ENCODE measurements at regions not wholly inside any gene's neighbourhood (a gene's known extent, or its start where the extent isn't known, plus 50 kb on each side); places are given as distances from the start of the nearest gene placed in this dataset.

- Histone ChIP-seq H3K36me3 (ENCODE audit: control insufficient read depth in 1 of 2, insufficient read depth in 2 of 2, low read length in 2 of 2) (no peaks in the 10 kb centered on the region), H2BK5ac (ENCODE audit: low read depth, low read length, poor library complexity) (no peak overlapping the region), H3K4me2 (ENCODE audit: low read length) (no peak overlapping the region), H4K91ac (ENCODE audit: low read depth, low read length) (no peak overlapping the region), H3K4ac (ENCODE audit: low read depth, low read length) (no peak overlapping the region), H3K79me1 (ENCODE audit: low read length) (no peaks in the 10 kb centered on the region), H2BK12ac (ENCODE audit: low read length) (no peak overlapping the region), H2AK5ac (ENCODE audit: low read length) (no peak overlapping the region), H4K8ac (ENCODE audit: low read depth, low read length) (no peak overlapping the region), H3K27me3 (ENCODE audit: insufficient read depth, low read length) (no peaks in the 10 kb centered on the region), H3K18ac (ENCODE audit: low read length) (no peak overlapping the region), H4K12ac (ENCODE audit: low read depth, low read length) (no peak overlapping the region), H3K27ac (ENCODE audit: low read depth, low read length) (no peak overlapping the region), H3K4me3 (ENCODE audit: low read depth, low read length) (no peak overlapping the region), H3K9ac (ENCODE audit: low read length) (no peak overlapping the region), H3K9me3 (ENCODE audit: insufficient read depth, low read depth, low read length) (no peaks in the 10 kb centered on the region), H3K23ac (ENCODE audit: low read length) (no peak overlapping the region), H3K79me2 (ENCODE audit: control insufficient read depth, insufficient read depth, low read length, poor library complexity) (no peaks in the 10 kb centered on the region), H3K14ac (ENCODE audit: low read length) (no peak overlapping the region), H2BK120ac (ENCODE audit: insufficient read depth, low read length, poor library complexity) (no peak overlapping the region), H2AFZ (ENCODE audit: insufficient read depth, low read length, poor library complexity) (no peak overlapping the region), H3K4me1 (ENCODE audit: control insufficient read depth in 1 of 2, insufficient read depth in 2 of 2, low read length in 2 of 2) (no peaks in the 10 kb centered on the region)
- WGBS (ENCODE audit: extremely low coverage, insufficient coverage, insufficient read length), result no CpG with 5 or more reads among the region's 2 CpGs
- no peak for DNase-seq
Observed at GRCh38 chr1:199509456-199509855, 518.1 kb upstream of the NR5A2 start.

GRCh38 chr1:199510314-199510713 is 517.2 kb upstream of the NR5A2 start:
- Histone ChIP-seq H3K9me3 (ENCODE audit: insufficient read depth, low read depth, low read length) (no peaks in the 10 kb centered on the region), H3K4me1 (ENCODE audit: control insufficient read depth in 1 of 2, insufficient read depth in 2 of 2, low read length in 2 of 2) (no peaks in the 10 kb centered on the region), H4K8ac (ENCODE audit: low read depth, low read length) (no peak overlapping the region), H3K27me3 (ENCODE audit: insufficient read depth, low read length) (no peaks in the 10 kb centered on the region), H4K12ac (ENCODE audit: low read depth, low read length) (no peak overlapping the region), H3K79me1 (ENCODE audit: low read length) (no peaks in the 10 kb centered on the region), H3K4me2 (ENCODE audit: low read length) (no peak overlapping the region), H2AFZ (ENCODE audit: insufficient read depth, low read length, poor library complexity) (no peak overlapping the region), H3K4ac (ENCODE audit: low read depth, low read length) (no peak overlapping the region), H3K23ac (ENCODE audit: low read length) (no peak overlapping the region), H4K91ac (ENCODE audit: low read depth, low read length) (no peak overlapping the region), H3K27ac (ENCODE audit: low read depth, low read length) (no peak overlapping the region), H3K9ac (ENCODE audit: low read length) (no peak overlapping the region), H3K79me2 (ENCODE audit: control insufficient read depth, insufficient read depth, low read length, poor library complexity) (no peaks in the 10 kb centered on the region), H3K18ac (ENCODE audit: low read length) (no peak overlapping the region), H3K14ac (ENCODE audit: low read length) (no peak overlapping the region), H2AK5ac (ENCODE audit: low read length) (no peak overlapping the region), H3K36me3 (ENCODE audit: control insufficient read depth in 1 of 2, insufficient read depth in 2 of 2, low read length in 2 of 2) (no peaks in the 10 kb centered on the region), H3K4me3 (ENCODE audit: low read depth, low read length) (no peak overlapping the region), H2BK120ac (ENCODE audit: insufficient read depth, low read length, poor library complexity) (no peak overlapping the region), H2BK5ac (ENCODE audit: low read depth, low read length, poor library complexity) (no peak overlapping the region), H2BK12ac (ENCODE audit: low read length) (no peak overlapping the region)
- DNase-seq, result no peak
- WGBS (ENCODE audit: extremely low coverage, insufficient coverage, insufficient read length), result no CpG with 5 or more reads among the region's 5 CpGs

- Histone ChIP-seq H2BK12ac (ENCODE audit: low read length) (no peak overlapping the region), H2AFZ (ENCODE audit: insufficient read depth, low read length, poor library complexity) (no peak overlapping the region), H2BK120ac (ENCODE audit: insufficient read depth, low read length, poor library complexity) (no peak overlapping the region), H3K4me3 (ENCODE audit: low read depth, low read length) (no peak overlapping the region), H3K23ac (ENCODE audit: low read length) (no peak overlapping the region), H2AK5ac (ENCODE audit: low read length) (no peak overlapping the region), H3K4ac (ENCODE audit: low read depth, low read length) (no peak overlapping the region), H2BK5ac (ENCODE audit: low read depth, low read length, poor library complexity) (no peak overlapping the region), H3K14ac (ENCODE audit: low read length) (no peak overlapping the region), H3K79me1 (ENCODE audit: low read length) (no peaks in the 10 kb centered on the region), H3K9ac (ENCODE audit: low read length) (no peak overlapping the region), H3K79me2 (ENCODE audit: control insufficient read depth, insufficient read depth, low read length, poor library complexity) (no peaks in the 10 kb centered on the region), H3K36me3 (ENCODE audit: control insufficient read depth in 1 of 2, insufficient read depth in 2 of 2, low read length in 2 of 2) (no peaks in the 10 kb centered on the region), H3K9me3 (ENCODE audit: insufficient read depth, low read depth, low read length) (no peaks in the 10 kb centered on the region), H3K4me2 (ENCODE audit: low read length) (no peak overlapping the region), H3K4me1 (ENCODE audit: control insufficient read depth in 1 of 2, insufficient read depth in 2 of 2, low read length in 2 of 2) (no peaks in the 10 kb centered on the region), H3K27me3 (ENCODE audit: insufficient read depth, low read length) (no peaks in the 10 kb centered on the region), H4K91ac (ENCODE audit: low read depth, low read length) (no peak overlapping the region), H4K12ac (ENCODE audit: low read depth, low read length) (no peak overlapping the region), H3K27ac (ENCODE audit: low read depth, low read length) (no peak overlapping the region), H3K18ac (ENCODE audit: low read length) (no peak overlapping the region), H4K8ac (ENCODE audit: low read depth, low read length) (no peak overlapping the region)
- no peak for DNase-seq
- no CpG with 5 or more reads among the region's 6 CpGs for WGBS (ENCODE audit: extremely low coverage, insufficient coverage, insufficient read length)
Observed at GRCh38 chr1:199512037-199512710, 515.3 kb upstream of the NR5A2 start.

- Histone ChIP-seq H2BK5ac (ENCODE audit: low read depth, low read length, poor library complexity) (no peak overlapping the region), H3K9me3 (ENCODE audit: insufficient read depth, low read depth, low read length) (no peaks in the 10 kb centered on the region), H2AK5ac (ENCODE audit: low read length) (no peak overlapping the region), H3K4ac (ENCODE audit: low read depth, low read length) (no peak overlapping the region), H3K18ac (ENCODE audit: low read length) (no peak overlapping the region), H4K91ac (ENCODE audit: low read depth, low read length) (no peak overlapping the region), H3K36me3 (ENCODE audit: control insufficient read depth in 1 of 2, insufficient read depth in 2 of 2, low read length in 2 of 2) (no peaks in the 10 kb centered on the region), H3K27ac (ENCODE audit: low read depth, low read length) (no peak overlapping the region), H3K9ac (ENCODE audit: low read length) (no peak overlapping the region), H3K79me2 (ENCODE audit: control insufficient read depth, insufficient read depth, low read length, poor library complexity) (no peaks in the 10 kb centered on the region), H3K4me2 (ENCODE audit: low read length) (no peak overlapping the region), H4K12ac (ENCODE audit: low read depth, low read length) (no peak overlapping the region), H2AFZ (ENCODE audit: insufficient read depth, low read length, poor library complexity) (no peak overlapping the region), H3K79me1 (ENCODE audit: low read length) (no peaks in the 10 kb centered on the region), H2BK120ac (ENCODE audit: insufficient read depth, low read length, poor library complexity) (no peak overlapping the region), H4K8ac (ENCODE audit: low read depth, low read length) (no peak overlapping the region), H3K14ac (ENCODE audit: low read length) (no peak overlapping the region), H3K27me3 (ENCODE audit: insufficient read depth, low read length) (no peaks in the 10 kb centered on the region), H2BK12ac (ENCODE audit: low read length) (no peak overlapping the region), H3K4me3 (ENCODE audit: low read depth, low read length) (no peak overlapping the region), H3K4me1 (ENCODE audit: control insufficient read depth in 1 of 2, insufficient read depth in 2 of 2, low read length in 2 of 2) (no peaks in the 10 kb centered on the region), H3K23ac (ENCODE audit: low read length) (no peak overlapping the region)
- no CpG with 5 or more reads among the region's 4 CpGs for WGBS (ENCODE audit: extremely low coverage, insufficient coverage, insufficient read length)
- no peak for DNase-seq
Observed at GRCh38 chr1:199515261-199515660, 512.2 kb upstream of the NR5A2 start.

All from trophoblast cell (in vitro differentiated cells and primary cell).